HG02981 (cell line): ENCODE measurements at regions not wholly inside any gene's neighbourhood (a gene's known extent, or its start where the extent isn't known, plus 50 kb on each side); places are given as distances from the start of the nearest gene placed in this dataset.

Experiments
- ATAC-seq: cut with Tn5 transposase; IDR thresholded peaks from one replicate; pipeline ENCODE4 v1.9.1; 2021; ENCODE audit warnings: mild to moderate bottlenecking, moderate library complexity; ENCODE audit not compliant: unreplicated experiment

DNA sequence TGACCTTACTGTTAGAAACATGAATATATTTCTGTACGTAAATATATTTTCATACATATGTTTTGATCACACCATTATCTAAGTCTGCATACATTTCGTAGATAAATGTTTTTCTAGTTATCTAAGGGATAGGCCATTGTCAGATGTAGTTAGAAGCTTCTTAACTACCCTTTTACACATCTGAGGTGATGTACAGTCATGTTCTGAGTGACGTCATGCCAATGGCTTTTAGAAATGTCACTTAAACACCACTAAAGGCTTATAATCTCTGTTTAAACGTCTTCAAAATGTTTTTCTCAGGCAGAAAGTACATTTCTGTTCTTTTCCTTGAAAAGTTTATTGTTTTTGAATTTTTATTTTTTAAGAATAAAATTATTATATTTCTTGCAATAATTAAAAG lies 781.9 kb downstream of the MRPL39 start:
- ATAC-seq: no peak

- ATAC-seq: no peak
Observed at GRCh38 chr21:24824209-24824608, 783.1 kb downstream of the MRPL39 start.

DNA sequence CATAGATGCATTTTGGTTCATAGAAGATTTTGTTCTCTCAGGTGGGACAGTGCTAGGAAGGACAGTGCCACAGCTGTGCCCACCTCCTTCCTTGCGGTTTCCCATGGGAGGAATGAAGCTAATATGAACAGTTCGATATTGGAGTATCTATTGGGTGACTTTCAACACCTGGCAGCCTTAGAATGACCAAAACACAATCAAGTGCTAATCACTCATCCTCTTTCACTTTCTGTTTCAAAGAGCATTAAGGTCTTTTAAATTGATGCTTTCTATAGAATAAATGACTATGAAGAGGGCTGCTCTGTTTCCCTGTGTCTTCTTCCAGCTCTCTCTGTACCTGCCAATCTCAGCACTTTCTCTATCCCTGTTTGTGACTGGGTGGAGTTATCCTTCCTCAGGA lies 784.0 kb downstream of the MRPL39 start:
- ATAC-seq: no peak

GRCh38 chr21:24785033-24785432 lies 822.2 kb downstream of the MRPL39 start:
- ATAC-seq: no peak

DNA sequence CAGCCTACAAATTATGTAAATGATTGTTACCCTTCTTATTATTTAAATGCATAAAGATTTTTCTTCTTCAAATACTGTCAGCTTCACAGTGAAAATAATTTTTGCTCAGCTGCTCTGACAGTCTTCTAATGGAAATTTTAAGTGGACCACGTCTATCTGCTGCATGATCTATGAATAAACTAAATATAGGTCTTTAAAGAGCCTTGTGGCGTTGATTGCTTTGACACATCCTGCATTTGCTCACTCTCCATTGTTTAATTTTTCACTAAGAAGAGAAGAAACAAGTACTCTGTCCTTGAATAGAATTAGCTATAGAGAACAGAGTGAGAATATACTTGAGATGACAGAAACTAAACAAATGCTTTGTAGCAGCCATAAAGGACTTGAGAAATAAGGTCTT lies 826.1 kb downstream of the MRPL39 start:
- ATAC-seq: no peak

GRCh38 chr21:24759348-24760075 lies 847.8 kb downstream of the MRPL39 start:
- ATAC-seq: no peak

- ATAC-seq: no peak
Observed at GRCh38 chr21:24738063-24738462, 869.2 kb downstream of the MRPL39 start.

GRCh38 chr21:24737296-24737850 lies 869.9 kb downstream of the MRPL39 start:
- no peak for ATAC-seq

GRCh38 chr21:24730661-24731060 lies 876.6 kb downstream of the MRPL39 start:
- ATAC-seq: no peak

GRCh38 chr21:24729568-24729967 lies 877.7 kb downstream of the MRPL39 start:
- no peak for ATAC-seq

- ATAC-seq: no peak
Observed at GRCh38 chr21:24727803-24728440, 879.4 kb downstream of the MRPL39 start.

DNA sequence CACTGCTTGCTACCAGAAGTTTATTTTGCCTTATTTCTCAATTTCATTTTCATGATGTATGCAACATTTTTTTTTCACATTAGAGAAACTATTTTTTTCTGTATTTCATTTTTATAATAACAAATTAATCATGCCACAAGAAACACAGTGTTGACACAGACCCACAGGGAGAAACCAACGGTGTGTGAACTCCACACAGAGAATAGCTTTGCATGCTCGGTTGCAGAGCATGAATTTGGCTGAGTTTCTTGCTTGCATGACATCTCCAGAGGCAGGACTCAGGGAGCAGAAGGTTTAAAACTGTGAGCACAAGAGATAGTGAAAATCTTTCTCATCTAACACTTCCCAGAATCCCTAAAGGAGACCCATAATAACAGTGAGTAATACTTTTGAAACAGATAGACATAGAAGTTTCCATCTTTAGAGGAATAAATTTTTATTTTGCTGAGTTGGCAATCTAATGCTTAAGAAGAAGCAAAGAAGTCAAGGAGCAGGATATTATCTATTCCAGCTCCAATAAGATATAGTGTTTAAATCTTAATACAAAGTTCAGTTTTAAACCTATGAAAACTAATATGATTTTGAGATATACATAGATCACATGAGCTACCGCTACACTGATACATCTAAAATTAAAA lies 890.9 kb downstream of the MRPL39 start:
- ATAC-seq: no peak

DNA sequence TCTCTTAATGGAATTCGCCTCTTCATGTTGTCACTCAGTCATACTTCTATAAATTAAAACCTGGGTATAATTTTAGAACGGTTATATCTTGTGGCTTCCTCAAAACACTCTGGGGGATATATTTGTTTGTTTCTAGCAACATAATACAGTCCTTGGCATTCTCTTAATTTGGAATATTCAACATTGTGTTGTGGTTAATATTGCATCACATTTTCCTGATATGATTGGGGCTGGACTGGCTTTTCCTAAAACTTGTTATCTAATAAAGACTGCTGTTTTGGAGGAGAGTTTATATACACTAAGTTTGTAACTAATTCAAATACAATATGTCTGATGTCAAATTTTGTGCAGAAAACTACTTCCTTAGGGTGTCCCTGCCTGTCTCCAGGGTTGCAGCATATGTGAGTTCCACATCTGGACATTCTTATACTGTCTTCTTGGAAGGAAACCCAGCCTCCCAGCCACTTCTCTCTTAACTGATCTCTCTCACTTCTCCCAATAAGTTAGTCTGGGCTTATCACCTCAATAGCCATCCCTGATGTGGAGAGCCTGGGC lies 892.6 kb downstream of the MRPL39 start:
- no peak for ATAC-seq

- no peak for ATAC-seq
Observed at GRCh38 chr21:24705201-24705600, 902.1 kb downstream of the MRPL39 start.

- ATAC-seq: no peak
Observed at GRCh38 chr21:24693779-24694178, 913.5 kb downstream of the MRPL39 start.

GRCh38 chr21:24681456-24681855 lies 925.8 kb downstream of the MRPL39 start:
- no peak for ATAC-seq

GRCh38 chr21:24671901-24672300 lies 935.4 kb downstream of the MRPL39 start:
- no peak for ATAC-seq

- ATAC-seq: no peak
Observed at GRCh38 chr21:24658926-24659325, 948.4 kb downstream of the MRPL39 start.

- ATAC-seq: no peak
Observed at GRCh38 chr21:24658026-24658425, 949.3 kb downstream of the MRPL39 start.

DNA sequence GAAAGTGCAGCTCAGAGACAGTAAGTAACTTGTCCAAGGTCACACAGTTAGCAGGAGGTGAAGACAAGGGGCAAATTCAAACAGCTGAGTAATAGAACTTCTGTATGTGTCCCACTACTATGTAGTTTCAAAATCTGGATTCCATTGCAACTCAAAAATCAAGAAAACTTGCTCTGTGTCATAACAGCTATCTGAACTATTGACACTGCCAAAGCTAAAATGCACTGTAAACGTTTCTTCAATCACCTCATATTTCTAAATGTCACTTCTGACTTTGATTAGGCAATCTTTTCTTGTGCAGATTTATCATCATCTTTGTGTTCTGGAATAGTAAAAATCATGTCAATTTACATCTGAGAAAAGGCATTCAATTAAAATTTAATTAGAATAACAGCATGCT lies 957.6 kb downstream of the MRPL39 start:
- ATAC-seq: no peak

DNA sequence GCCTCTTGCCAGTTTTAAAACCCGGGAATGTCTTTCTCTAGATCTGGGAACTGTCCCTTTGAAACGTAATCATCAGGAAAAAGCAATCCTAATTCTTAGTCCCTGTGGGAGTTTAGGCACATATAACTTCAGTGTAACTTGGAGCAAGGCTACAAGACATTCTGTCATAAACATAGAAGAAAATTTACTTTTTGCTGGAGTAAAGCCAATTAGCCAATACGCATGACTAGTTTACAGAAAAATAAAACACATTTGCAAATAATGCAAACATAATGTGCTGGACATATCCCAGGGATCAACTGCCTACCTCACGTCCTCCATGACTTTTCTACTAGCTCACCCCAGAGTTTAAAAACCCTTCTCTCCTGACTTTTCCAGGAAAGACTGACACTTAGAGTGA lies 970.6 kb downstream of the MRPL39 start:
- no peak for ATAC-seq

- ATAC-seq: no peak
Observed at GRCh38 chr21:24634749-24635148, 972.5 kb downstream of the MRPL39 start.
